ENCODE measurements at regions not wholly inside any gene's neighbourhood (a gene's known extent, or its start where the extent isn't known, plus 50 kb on each side); places are given as distances from the start of the nearest gene placed in this dataset.

GRCh38 chr21:14871861-14872260 is 192.9 kb downstream of the NRIP1 start:
- no peak overlapping the region for H3K9ac ChIP-seq (ENCODE audit: low read length)
- peak overlapping the region; percentile 48; the same call in 1 of the 2 replicates for H3K4me3 ChIP-seq (ENCODE audit: low read length)
- H3K79me2 ChIP-seq (ENCODE audit: low read length), result no peaks in the 10 kb centered on the region
- no peaks in the 10 kb centered on the region for H3K27me3 ChIP-seq (ENCODE audit: low read depth, low read length)
- peak overlapping the region; percentile 70 for H3K4me2 ChIP-seq (ENCODE audit: low read length)
- TF ChIP-seq CTCF (IDR thresholded peaks at IDR 0.05; ENCODE audit: low read depth, low read length), result no peak
- TF ChIP-seq EZH2phosphoT487 (IDR thresholded peaks at IDR 0.05; ENCODE audit: low read depth), result no peak
- H3K27ac ChIP-seq (ENCODE audit: low read length), result peak overlapping the region; percentile 93
- peaks cover 68% of the 10 kb centered on the region for H3K4me1 ChIP-seq (ENCODE audit: low read length)
- no peaks in the 10 kb centered on the region for H3K36me3 ChIP-seq (replicated peaks; ENCODE audit: low read depth, low read length)
- no peaks in the 10 kb centered on the region for H4K20me1 ChIP-seq (ENCODE audit: insufficient read depth, low read length)
- H2AFZ ChIP-seq (ENCODE audit: low read depth, low read length), result no peak overlapping the region
- H3K9me3 ChIP-seq (ENCODE audit: insufficient read depth, low read length), result no peaks in the 10 kb centered on the region

DNA sequence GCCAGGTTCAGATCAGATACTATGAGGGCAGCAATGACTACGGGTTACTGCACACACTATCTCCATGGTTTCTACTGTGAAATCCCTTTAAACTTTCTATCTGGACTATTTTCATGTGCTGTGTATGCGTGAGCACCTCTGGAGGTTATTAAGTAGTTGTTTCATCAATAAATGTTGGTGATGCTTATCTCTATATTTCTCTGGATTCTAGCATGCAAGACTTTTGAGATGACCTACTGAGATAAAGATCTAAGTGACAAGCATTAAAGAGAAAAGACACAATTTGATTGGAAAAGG is 194.0 kb downstream of the NRIP1 start:
- H3K79me2 ChIP-seq (ENCODE audit: low read length), result no peaks in the 10 kb centered on the region
- no peaks in the 10 kb centered on the region for H3K36me3 ChIP-seq (replicated peaks; ENCODE audit: low read depth, low read length)
- H2AFZ ChIP-seq (ENCODE audit: low read depth, low read length), result no peak overlapping the region
- H3K4me1 ChIP-seq (ENCODE audit: low read length), result peaks cover 68% of the 10 kb centered on the region
- TF ChIP-seq CTCF (IDR thresholded peaks at IDR 0.05; ENCODE audit: low read depth, low read length), result no peak
- TF ChIP-seq EZH2phosphoT487 (IDR thresholded peaks at IDR 0.05; ENCODE audit: low read depth), result no peak
- H4K20me1 ChIP-seq (ENCODE audit: insufficient read depth, low read length), result no peaks in the 10 kb centered on the region
- H3K27ac ChIP-seq (ENCODE audit: low read length), result peak overlapping the region; percentile 93
- H3K27me3 ChIP-seq (ENCODE audit: low read depth, low read length), result no peaks in the 10 kb centered on the region
- H3K9ac ChIP-seq (ENCODE audit: low read length), result peak overlapping the region; percentile 61
- H3K4me2 ChIP-seq (ENCODE audit: low read length), result peak overlapping the region; percentile 70
- H3K9me3 ChIP-seq (ENCODE audit: insufficient read depth, low read length), result no peaks in the 10 kb centered on the region
- peak overlapping the region; percentile 48 for H3K4me3 ChIP-seq (ENCODE audit: low read length)

GRCh38 chr21:14869984-14870852 is 194.6 kb downstream of the NRIP1 start:
- H3K79me2 ChIP-seq (ENCODE audit: low read length), result no peaks in the 10 kb centered on the region
- H3K9ac ChIP-seq (ENCODE audit: low read length), result peak overlapping the region; percentile 67
- H3K4me2 ChIP-seq (ENCODE audit: low read length), result peak overlapping the region; percentile 70
- H3K4me3 ChIP-seq (ENCODE audit: low read length), result peak overlapping the region; percentile 52
- no peaks in the 10 kb centered on the region for H3K27me3 ChIP-seq (ENCODE audit: low read depth, low read length)
- peak overlapping the region; percentile 93 for H3K27ac ChIP-seq (ENCODE audit: low read length)
- H4K20me1 ChIP-seq (ENCODE audit: insufficient read depth, low read length), result no peaks in the 10 kb centered on the region
- H2AFZ ChIP-seq (ENCODE audit: low read depth, low read length), result no peak overlapping the region
- peaks cover 66% of the 10 kb centered on the region for H3K4me1 ChIP-seq (ENCODE audit: low read length)
- no peaks in the 10 kb centered on the region for H3K9me3 ChIP-seq (ENCODE audit: insufficient read depth, low read length)
- TF ChIP-seq EZH2phosphoT487 (IDR thresholded peaks at IDR 0.05; ENCODE audit: low read depth), result no peak
- no peak for TF ChIP-seq CTCF (IDR thresholded peaks at IDR 0.05; ENCODE audit: low read depth, low read length)
- H3K36me3 ChIP-seq (replicated peaks; ENCODE audit: low read depth, low read length), result no peaks in the 10 kb centered on the region

DNA sequence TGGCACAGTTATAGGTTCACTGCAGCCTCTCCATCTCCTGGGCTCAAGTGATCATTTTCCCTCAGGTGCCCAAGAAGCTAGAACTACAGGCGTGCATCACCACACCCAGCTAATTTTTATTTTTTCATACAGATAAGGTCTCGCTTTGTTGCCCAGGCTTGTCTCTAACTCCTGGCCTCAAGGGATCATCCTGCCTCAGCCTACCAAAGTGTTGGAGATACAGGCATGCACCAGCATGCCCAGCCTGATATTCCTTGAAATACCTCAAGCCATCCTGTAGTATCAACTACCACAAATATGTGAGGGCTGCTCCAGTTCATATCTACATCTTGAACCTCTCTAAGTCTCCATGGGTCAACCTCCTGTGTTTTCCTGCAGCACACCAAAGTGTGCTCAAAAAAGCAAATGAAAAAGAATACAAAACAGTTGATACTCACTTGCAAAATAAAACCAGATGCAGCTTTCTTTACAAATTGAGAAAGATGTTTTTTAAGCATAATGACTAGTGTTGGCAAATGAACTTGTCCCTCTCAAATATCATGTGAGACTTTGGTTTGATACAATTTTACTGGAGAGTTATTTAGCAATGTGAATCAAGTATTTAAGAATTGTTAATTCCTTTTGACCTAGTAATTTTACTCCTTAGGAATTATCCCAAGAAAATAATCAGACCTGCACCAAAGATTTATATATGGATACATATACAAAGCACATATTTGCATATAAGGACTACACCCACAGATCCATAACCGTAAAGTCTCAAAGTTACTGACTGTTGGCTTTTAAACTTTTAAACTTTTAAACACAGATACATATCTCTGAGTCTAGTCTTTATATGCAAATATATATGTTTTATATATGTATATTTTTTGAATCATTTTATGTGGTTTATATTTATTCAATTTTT is 197.7 kb downstream of the NRIP1 start:
- peaks cover 78% of the 10 kb centered on the region for H3K4me1 ChIP-seq (ENCODE audit: low read length)
- no peaks in the 10 kb centered on the region for H3K27me3 ChIP-seq (ENCODE audit: low read depth, low read length)
- H3K9me3 ChIP-seq (ENCODE audit: insufficient read depth, low read length), result no peaks in the 10 kb centered on the region
- H4K20me1 ChIP-seq (ENCODE audit: insufficient read depth, low read length), result no peaks in the 10 kb centered on the region
- no peak overlapping the region for H3K9ac ChIP-seq (ENCODE audit: low read length)
- H3K4me2 ChIP-seq (ENCODE audit: low read length), result no peak overlapping the region
- TF ChIP-seq CTCF (IDR thresholded peaks at IDR 0.05; ENCODE audit: low read depth, low read length), result no peak
- TF ChIP-seq EZH2phosphoT487 (IDR thresholded peaks at IDR 0.05; ENCODE audit: low read depth), result no peak
- H3K4me3 ChIP-seq (ENCODE audit: low read length), result no peak overlapping the region
- H3K27ac ChIP-seq (ENCODE audit: low read length), result no peak overlapping the region
- no peaks in the 10 kb centered on the region for H3K36me3 ChIP-seq (replicated peaks; ENCODE audit: low read depth, low read length)
- H2AFZ ChIP-seq (ENCODE audit: low read depth, low read length), result no peak overlapping the region
- H3K79me2 ChIP-seq (ENCODE audit: low read length), result no peaks in the 10 kb centered on the region

All from OCI-LY3 (cell line).